CD14-positive monocyte (primary cell): ENCODE measurements at regions not wholly inside any gene's neighbourhood (a gene's known extent, or its start where the extent isn't known, plus 50 kb on each side); places are given as distances from the start of the nearest gene placed in this dataset.

Experiments
- DNase-seq, 3 donors: peaks; one replicate each; pipeline ENCODE4 v3.0.0-alpha.2; 2011 to 2022
- H2AFZ ChIP-seq: 2 replicates; pipeline ENCODE4 v1.6.0; 2012; ENCODE audit warnings: mild to moderate bottlenecking, low read depth, low read length, inconsistent platforms; ENCODE audit not compliant: insufficient read depth, poor library complexity, severe bottlenecking
- H3K27ac ChIP-seq, 2 donors: 1 replicate in 1 of 2; 2 replicates in 1 of 2; pipeline ENCODE4 v1.5.1; 2012 to 2013; ENCODE audit warnings: low read length in 2 of 2, control low read depth in 1 of 2, inconsistent platforms in 1 of 2, low read depth in 1 of 2, mild to moderate bottlenecking in 1 of 2
- H3K27me3 ChIP-seq, 2 donors: one replicate each; pipeline versions ENCODE4 v1.6.0 to v1.6.1; 2011 to 2013; ENCODE audit warnings: low read length in 2 of 2; ENCODE audit not compliant: control insufficient read depth in 2 of 2, insufficient read depth in 2 of 2
- H3K36me3 ChIP-seq, 2 donors: replicated peaks in 1 of 2; 1 replicate in 1 of 2; 2 replicates in 1 of 2; pipeline versions ENCODE4 v1.5.1 to v1.6.1; 2012 to 2013; ENCODE audit warnings: low read length in 2 of 2, control low read depth in 1 of 2, inconsistent platforms in 1 of 2, mild to moderate bottlenecking in 1 of 2; ENCODE audit not compliant: insufficient read depth in 2 of 2, control insufficient read depth in 1 of 2
- H3K4me1 ChIP-seq, 2 donors: 1 replicate in 1 of 2; 2 replicates in 1 of 2; pipeline versions ENCODE4 v1.5.1 to v1.6.1; 2012 to 2013; ENCODE audit warnings: low read length in 2 of 2, control low read depth in 1 of 2, inconsistent platforms in 1 of 2, mild to moderate bottlenecking in 1 of 2, moderate library complexity in 1 of 2; ENCODE audit not compliant: insufficient read depth in 2 of 2, control insufficient read depth in 1 of 2
- H3K4me2 ChIP-seq: replicated peaks from 2 replicates; pipeline ENCODE3; 2012; ENCODE audit warnings: low read length, moderate library complexity, mild to moderate bottlenecking; ENCODE audit not compliant: poor library complexity, severe bottlenecking; ENCODE audit errors: extremely low read depth
- H3K4me3 ChIP-seq, 3 experiments: fragments of 200-600 bp in 1 of 3; sonication (generic) in 1 of 3; replicated peaks in 1 of 3; 1 replicate in 2 of 3; 2 replicates in 1 of 3; pipeline ENCODE4 v1.5.1; 2011 to 2013; ENCODE audit warnings: low read length in 3 of 3, mild to moderate bottlenecking in 3 of 3, control low read depth in 2 of 3, low read depth in 2 of 3, inconsistent platforms in 1 of 3, moderate library complexity in 1 of 3
- H3K79me2 ChIP-seq: 2 replicates; pipeline ENCODE4 v1.6.0; 2012; ENCODE audit warnings: mild to moderate bottlenecking, control low read depth, inconsistent platforms, low read length, moderate library complexity; ENCODE audit not compliant: insufficient read depth
- H3K9ac ChIP-seq: 2 replicates; pipeline ENCODE4 v1.6.0; 2017; ENCODE audit warnings: low read length, mild to moderate bottlenecking; ENCODE audit not compliant: insufficient read depth, poor library complexity, severe bottlenecking
- H3K9me3 ChIP-seq, 2 donors: replicated peaks in 1 of 2; 1 replicate in 1 of 2; 2 replicates in 1 of 2; pipeline versions ENCODE4 v1.5.1 to v1.6.1; 2012 to 2013; ENCODE audit warnings: low read length in 2 of 2, control low read depth in 1 of 2; ENCODE audit not compliant: control insufficient read depth in 1 of 2, insufficient read depth in 1 of 2
- H4K20me1 ChIP-seq: 2 replicates; pipeline ENCODE4 v1.6.0; 2012; ENCODE audit warnings: mild to moderate bottlenecking, low read length, control low read depth, moderate library complexity; ENCODE audit not compliant: insufficient read depth
- H3K27ac Mint-ChIP-seq, 7 donors: one replicate each; pipeline ENCODE4 v1.8.0; 2020; ENCODE audit warnings: mild to moderate bottlenecking in 7 of 7, mixed read lengths in 7 of 7, moderate library complexity in 6 of 7, inconsistent platforms in 2 of 7
- H3K27me3 Mint-ChIP-seq, 3 donors: one replicate each; pipeline ENCODE4 v1.8.0; 2021 to 2022; ENCODE audit warnings: low read depth in 3 of 3, mild to moderate bottlenecking in 3 of 3, mixed read lengths in 3 of 3, moderate library complexity in 3 of 3, inconsistent platforms in 1 of 3
- H3K36me3 Mint-ChIP-seq, 2 donors: one replicate each; pipeline ENCODE4 v1.8.0; 2020; ENCODE audit warnings: mixed read lengths in 2 of 2, inconsistent platforms in 1 of 2, mild to moderate bottlenecking in 1 of 2
- H3K4me1 Mint-ChIP-seq: one replicate; pipeline ENCODE4 v1.8.0; 2020; ENCODE audit warnings: mild to moderate bottlenecking, mixed read lengths
- H3K4me3 Mint-ChIP-seq, 2 donors: one replicate each; pipeline ENCODE4 v1.8.0; 2020; ENCODE audit warnings: mild to moderate bottlenecking in 2 of 2, mixed read lengths in 2 of 2, moderate library complexity in 1 of 2
- H3K9me3 Mint-ChIP-seq, 7 donors: one replicate each; pipeline ENCODE4 v1.8.0; 2020 to 2022; ENCODE audit warnings: mixed read lengths in 7 of 7, mild to moderate bottlenecking in 6 of 7, moderate library complexity in 6 of 7, inconsistent platforms in 2 of 7
- CTCF ChIP-seq: fragments of 200-600 bp; IDR thresholded peaks from one replicate; pipeline ENCODE4 v1.8.0; 2022; ENCODE audit warnings: antibody characterized with exemption, mild to moderate bottlenecking
- WGBS: methylation state at CpG from one replicate; pipeline ENCODE4 v1.1.5; 2013; ENCODE audit warnings: missing lambda C conversion rate; ENCODE audit not compliant: insufficient coverage; 5-methylcytosine and 5-hydroxymethylcytosine counted together
- intact Hi-C, 2 donors: fragments of 100-400 bp; cut with micrococcal nuclease; formaldehyde crosslinking; loops; one replicate each; pipeline versions ENCODE4 v1.15.0 to v1.15.1; 2023

- no peaks in the 10 kb centered on the region for H3K36me3 Mint-ChIP-seq
- TF ChIP-seq CTCF = no peak
These were observed 562.2 kb downstream of the ACTRT1 start for GRCh38 chrX:127490000-127490399.

GRCh38 chrX:127466211-127466610 is 586.0 kb downstream of the ACTRT1 start:
- no peaks in the 10 kb centered on the region for H3K36me3 ChIP-seq
- no peak overlapping the region for H2AFZ ChIP-seq
- H3K4me1 ChIP-seq = no peaks in the 10 kb centered on the region
- H3K27ac ChIP-seq = no peak overlapping the region
- H3K27me3 ChIP-seq = no peaks in the 10 kb centered on the region
- Mint-ChIP-seq H3K27me3 (peaks cover 0 to 2% (median 0%) of the 10 kb centered on the region in 3 donors), H3K4me3 (no peak overlapping the region), H3K27ac (no peak overlapping the region), H3K4me1 (no peaks in the 10 kb centered on the region), H3K9me3 (no peaks in the 10 kb centered on the region), H3K36me3 (no peaks in the 10 kb centered on the region)
- H3K9ac ChIP-seq = no peak overlapping the region
- H3K4me3 ChIP-seq = no peak overlapping the region
- H3K79me2 ChIP-seq = no peaks in the 10 kb centered on the region
- no peaks in the 10 kb centered on the region for H3K9me3 ChIP-seq
- H4K20me1 ChIP-seq = no peaks in the 10 kb centered on the region
- no peak for DNase-seq
- intact Hi-C loops = no loop called here
- no peak overlapping the region for H3K4me2 ChIP-seq
- TF ChIP-seq CTCF = no peak

More at GRCh38 chrX:127490000-127490399, 562.2 kb downstream of the ACTRT1 start:
- Mint-ChIP-seq H3K27ac (no peak overlapping the region), H3K9me3 (peaks cover 7 to 42% (median 17%) of the 10 kb centered on the region in 7 donors), H3K27me3 (no peaks in the 10 kb centered on the region), H3K4me1 (no peaks in the 10 kb centered on the region), H3K4me3 (no peak overlapping the region)
- no peak overlapping the region for H3K4me3 ChIP-seq
- no peak overlapping the region for H2AFZ ChIP-seq
- H3K4me1 ChIP-seq = no peaks in the 10 kb centered on the region
- H3K27ac ChIP-seq = no peak overlapping the region
- H4K20me1 ChIP-seq = no peaks in the 10 kb centered on the region
- H3K79me2 ChIP-seq = no peaks in the 10 kb centered on the region
- no peak for DNase-seq
- no peak overlapping the region for H3K4me2 ChIP-seq
- WGBS = no CpG with 5 or more reads among the region's 1 CpG
- intact Hi-C loops = no loop called here
- H3K27me3 ChIP-seq = no peaks in the 10 kb centered on the region
- H3K9me3 ChIP-seq = peaks cover 15 to 19% of the 10 kb centered on the region in 2 donors
- no peak overlapping the region for H3K9ac ChIP-seq
- H3K36me3 ChIP-seq = no peaks in the 10 kb centered on the region
